ENCODE measurements at regions not wholly inside any gene's neighbourhood (a gene's known extent, or its start where the extent isn't known, plus 50 kb on each side); places are given as distances from the start of the nearest gene placed in this dataset.
"Not testable (repeated sequence)": the region's sequence is repeated elsewhere in the genome, so short reads cannot be mapped to it uniquely, and the experiment has no call there.

GRCh38 chr2:429575-430254 is 141.8 kb upstream of the ALKAL2 start:
- H3K27ac ChIP-seq, result no peak overlapping the region
- no peak overlapping the region for H3K4me3 ChIP-seq
- no peaks in the 10 kb centered on the region for H3K4me1 ChIP-seq
- no peaks in the 10 kb centered on the region for H3K9me3 ChIP-seq
- intact Hi-C loops (cut with DNase I; ENCODE audit: low total_unique reads), result no loop called here
- TF ChIP-seq POLR2A (IDR thresholded peaks at IDR 0.05) (no peak), CTCF (IDR thresholded peaks at IDR 0.05) (no peak)
- H3K27me3 ChIP-seq, result no peaks in the 10 kb centered on the region
- no peaks in the 10 kb centered on the region for H3K36me3 ChIP-seq
- DNase-seq, result no peak

GRCh38 chr2:429142-429541 is 141.3 kb upstream of the ALKAL2 start:
- no peaks in the 10 kb centered on the region for H3K9me3 ChIP-seq
- intact Hi-C loops (cut with DNase I; ENCODE audit: low total_unique reads), result no loop called here
- H3K4me3 ChIP-seq, result no peak overlapping the region
- no peaks in the 10 kb centered on the region for H3K4me1 ChIP-seq
- no peaks in the 10 kb centered on the region for H3K27me3 ChIP-seq
- no peaks in the 10 kb centered on the region for H3K36me3 ChIP-seq
- H3K27ac ChIP-seq, result no peak overlapping the region
- no peak for DNase-seq
- TF ChIP-seq CTCF (IDR thresholded peaks at IDR 0.05) (no peak), POLR2A (IDR thresholded peaks at IDR 0.05) (no peak)

GRCh38 chr2:428591-428990 is 140.7 kb upstream of the ALKAL2 start:
- Histone ChIP-seq H3K27me3 (no peaks in the 10 kb centered on the region), H3K4me1 (no peaks in the 10 kb centered on the region), H3K4me3 (no peak overlapping the region), H3K27ac (no peak overlapping the region), H3K9me3 (no peaks in the 10 kb centered on the region), H3K36me3 (no peaks in the 10 kb centered on the region)
- intact Hi-C loops (cut with DNase I; ENCODE audit: low total_unique reads), result no loop called here
- DNase-seq, result no peak
- TF ChIP-seq CTCF (IDR thresholded peaks at IDR 0.05), result no peak

GRCh38 chr2:426696-427095 is 138.8 kb upstream of the ALKAL2 start:
- DNase-seq; H3K27me3 ChIP-seq; intact Hi-C loops (cut with DNase I; ENCODE audit: low total_unique reads); H3K27ac ChIP-seq; H3K4me3 ChIP-seq; H3K36me3 ChIP-seq; H3K4me1 ChIP-seq; H3K9me3 ChIP-seq: not testable (repeated sequence)

- no peaks in the 10 kb centered on the region for H3K36me3 ChIP-seq
- H3K27me3 ChIP-seq, result no peaks in the 10 kb centered on the region
- H3K4me1 ChIP-seq, result no peaks in the 10 kb centered on the region
- no peaks in the 10 kb centered on the region for H3K9me3 ChIP-seq
- intact Hi-C loops (cut with DNase I; ENCODE audit: low total_unique reads), result no loop called here
- TF ChIP-seq POLR2A (IDR thresholded peaks at IDR 0.05), result no peak
- TF ChIP-seq CTCF (IDR thresholded peaks at IDR 0.05), result no peak
- no peak for DNase-seq
- no peak overlapping the region for H3K27ac ChIP-seq
- H3K4me3 ChIP-seq, result no peak overlapping the region
These were observed 138.1 kb upstream of the ALKAL2 start for GRCh38 chr2:425947-426346.

- no peaks in the 10 kb centered on the region for H3K36me3 ChIP-seq
- DNase-seq, result no peak
- no peaks in the 10 kb centered on the region for H3K27me3 ChIP-seq
- intact Hi-C loops (cut with DNase I; ENCODE audit: low total_unique reads), result no loop called here
- TF ChIP-seq POLR2A (IDR thresholded peaks at IDR 0.05) (no peak), CTCF (IDR thresholded peaks at IDR 0.05) (no peak)
- H3K27ac ChIP-seq, result no peak overlapping the region
- no peaks in the 10 kb centered on the region for H3K9me3 ChIP-seq
- no peaks in the 10 kb centered on the region for H3K4me1 ChIP-seq
- no peak overlapping the region for H3K4me3 ChIP-seq
These were observed 137.4 kb upstream of the ALKAL2 start for GRCh38 chr2:425243-425642.
